ENCODE measurements at regions not wholly inside any gene's neighbourhood (a gene's known extent, or its start where the extent isn't known, plus 50 kb on each side); places are given as distances from the start of the nearest gene placed in this dataset.

DNA sequence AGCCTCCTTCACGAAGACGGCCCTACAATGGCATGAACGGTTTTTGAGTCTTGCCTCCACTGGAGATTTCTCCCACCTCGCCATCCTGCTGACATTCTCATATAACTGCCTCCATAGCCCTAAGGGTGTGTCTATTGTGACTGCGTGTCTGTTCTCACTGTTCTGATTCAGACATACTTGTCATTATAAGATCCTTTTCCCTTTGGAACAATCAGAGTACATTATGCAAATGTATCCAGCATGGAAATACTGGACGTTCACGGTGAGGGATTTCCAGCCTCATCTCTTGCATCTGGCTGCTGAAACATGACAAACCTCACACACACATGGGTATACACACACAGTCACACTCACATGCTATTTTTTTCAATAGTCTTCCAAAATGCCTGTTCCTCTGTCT, 402.1 kb downstream of the DIRAS2 start:
- Mint-ChIP-seq H3K27me3 (peaks cover 14% of the 10 kb centered on the region), H3K27ac (no peak overlapping the region), H3K4me3 (no peak overlapping the region), H3K4me1 (peaks cover 2% of the 10 kb centered on the region), H3K36me3 (ENCODE audit: low read depth) (no peaks in the 10 kb centered on the region)
- no peaks in the 10 kb centered on the region for H3K9me3 ChIP-seq (ENCODE audit: control insufficient read depth, low read length, poor library complexity, severe bottlenecking)
- ATAC-seq (no peak), DNase-seq (no peak)

DNA sequence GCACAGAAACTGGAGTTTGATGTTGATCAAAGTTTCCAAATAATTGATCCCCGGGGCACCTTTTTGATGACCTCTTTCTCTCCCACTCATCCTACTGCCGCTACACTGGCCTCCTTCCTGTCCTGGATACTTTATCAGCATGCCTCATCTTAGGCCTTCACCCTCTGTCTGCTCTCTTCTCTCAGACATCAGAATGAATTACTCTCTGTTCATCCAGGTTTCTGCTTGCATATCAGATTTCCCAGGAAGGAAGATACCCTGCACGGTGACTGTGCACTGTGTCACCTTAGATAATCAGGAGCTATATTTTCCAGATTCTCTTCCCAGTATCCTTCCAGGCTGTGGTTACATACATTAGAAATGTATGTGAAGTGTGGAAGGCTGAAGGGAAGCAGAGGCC, 397.0 kb downstream of the DIRAS2 start:
- no peak overlapping the region for H3K27ac Mint-ChIP-seq
- ATAC-seq, result no peak
- H3K4me3 Mint-ChIP-seq, result no peak overlapping the region
- H3K9me3 ChIP-seq (ENCODE audit: control insufficient read depth, low read length, poor library complexity, severe bottlenecking), result no peaks in the 10 kb centered on the region
- H3K4me1 Mint-ChIP-seq, result no peaks in the 10 kb centered on the region
- DNase-seq, result no peak
- H3K27me3 Mint-ChIP-seq, result peaks cover 18% of the 10 kb centered on the region
- peaks cover 2% of the 10 kb centered on the region for H3K36me3 Mint-ChIP-seq (ENCODE audit: low read depth)

DNA sequence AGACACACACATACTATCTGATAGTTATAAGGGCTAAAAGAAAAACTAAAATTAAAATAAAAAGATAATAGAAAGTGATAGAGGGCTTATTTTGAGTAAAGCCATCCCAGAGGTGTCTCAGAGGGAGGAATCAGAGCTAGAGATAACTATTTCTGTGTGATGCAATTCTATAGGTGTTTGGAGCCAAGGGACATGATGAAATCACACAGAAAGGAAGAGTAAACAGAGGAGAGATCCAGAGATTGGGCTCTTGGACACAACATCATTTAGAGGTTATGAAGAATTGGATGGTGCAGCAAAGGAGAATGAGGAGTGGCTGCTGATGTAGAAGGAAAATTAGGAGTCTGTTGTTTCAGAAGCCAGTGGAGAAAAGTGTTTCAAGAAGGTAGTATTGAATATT, 393.5 kb downstream of the DIRAS2 start:
- ATAC-seq, result no peak
- DNase-seq, result no peak
- Mint-ChIP-seq H3K4me1 (no peaks in the 10 kb centered on the region), H3K27me3 (peaks cover 15% of the 10 kb centered on the region), H3K36me3 (ENCODE audit: low read depth) (peaks cover 2% of the 10 kb centered on the region), H3K4me3 (no peak overlapping the region), H3K27ac (no peak overlapping the region)
- H3K9me3 ChIP-seq (ENCODE audit: control insufficient read depth, low read length, poor library complexity, severe bottlenecking), result no peaks in the 10 kb centered on the region

DNA sequence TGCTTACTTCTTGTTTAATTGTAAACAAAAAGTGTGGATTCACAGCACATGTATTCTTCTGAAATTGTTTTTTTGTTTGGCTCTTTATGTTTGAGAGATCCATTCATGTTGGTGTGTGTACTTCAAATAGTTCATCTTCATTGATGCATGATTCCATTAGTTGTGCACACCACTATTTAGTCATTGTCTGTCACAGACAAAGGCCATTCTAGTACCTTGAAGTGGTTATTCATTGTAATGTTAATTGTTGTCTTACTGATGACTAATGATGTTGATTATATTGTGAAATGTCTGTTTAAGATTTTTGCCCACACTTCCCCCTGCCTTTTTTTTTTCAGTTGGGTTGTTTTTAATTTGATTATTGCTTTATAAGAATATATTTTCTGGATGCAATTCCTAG, 391.3 kb downstream of the DIRAS2 start:
- Mint-ChIP-seq H3K4me3 (no peak overlapping the region), H3K4me1 (no peaks in the 10 kb centered on the region), H3K27me3 (peaks cover 10% of the 10 kb centered on the region), H3K27ac (no peak overlapping the region), H3K36me3 (ENCODE audit: low read depth) (peaks cover 2% of the 10 kb centered on the region)
- no peaks in the 10 kb centered on the region for H3K9me3 ChIP-seq (ENCODE audit: control insufficient read depth, low read length, poor library complexity, severe bottlenecking)
- ATAC-seq (no peak), DNase-seq (no peak)

DNA sequence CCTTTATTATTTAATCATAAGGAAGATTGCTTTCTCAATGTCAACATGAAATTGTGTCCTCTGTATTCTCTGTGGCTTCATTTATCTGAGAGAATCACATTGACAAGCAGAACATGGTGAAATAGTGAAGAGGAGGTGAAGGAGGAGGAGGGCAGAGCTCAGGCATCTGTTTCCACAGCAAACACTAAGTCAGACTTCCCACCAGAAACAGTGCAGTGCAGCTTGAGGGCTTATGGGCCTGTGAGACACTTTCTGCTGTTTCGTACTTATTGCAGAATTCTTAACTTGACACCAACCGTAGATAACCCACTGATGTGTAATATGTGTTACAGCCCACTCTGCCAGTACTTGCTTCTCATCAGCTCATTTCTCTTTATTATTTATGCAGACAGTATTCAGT, 386.3 kb downstream of the DIRAS2 start:
- peaks cover 20% of the 10 kb centered on the region for H3K27me3 Mint-ChIP-seq
- H3K36me3 Mint-ChIP-seq (ENCODE audit: low read depth), result no peaks in the 10 kb centered on the region
- H3K27ac Mint-ChIP-seq, result no peak overlapping the region

DNA sequence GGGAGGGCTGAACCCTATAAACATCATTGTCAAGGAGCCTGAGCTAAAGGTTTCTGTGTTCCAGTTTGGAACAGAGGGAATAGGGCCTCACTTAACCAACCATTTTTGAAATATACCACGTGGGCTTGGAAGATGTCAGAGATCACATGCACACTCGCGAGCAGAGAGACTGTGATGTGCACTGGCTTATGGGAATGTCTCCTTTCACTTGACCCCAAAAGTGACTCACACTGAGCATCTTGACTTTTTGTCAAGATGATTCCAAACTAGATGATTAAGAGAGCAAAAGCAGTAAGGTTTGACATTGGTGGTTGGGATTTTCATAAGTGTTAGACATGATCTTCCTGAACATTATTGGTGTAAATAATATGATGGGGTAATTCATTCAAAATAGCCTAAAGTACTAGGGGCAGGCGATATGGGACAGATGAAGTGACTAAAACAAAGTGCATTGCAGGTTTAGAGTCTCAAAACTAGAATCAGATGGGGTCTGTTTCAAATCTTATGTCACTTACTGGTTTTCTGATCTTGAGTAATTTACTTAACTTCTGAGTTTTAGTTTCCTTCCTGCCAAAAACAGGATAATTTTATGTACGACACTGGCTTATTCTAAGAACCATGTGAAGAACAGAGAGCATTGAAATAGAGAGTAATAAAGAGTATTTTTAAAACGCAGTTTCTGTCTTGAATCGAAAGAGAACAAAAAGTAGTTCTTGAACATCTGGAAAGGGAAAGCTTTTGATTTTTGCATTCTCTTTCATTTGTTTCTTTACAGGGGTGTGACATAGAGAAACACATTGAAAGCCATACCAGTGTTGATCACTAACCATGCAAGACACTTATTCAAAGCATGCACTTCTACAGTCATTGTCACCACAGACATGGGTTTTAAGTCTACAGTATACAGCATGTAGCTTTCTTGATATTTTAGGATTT, 383.0 kb downstream of the DIRAS2 start:
- Mint-ChIP-seq H3K36me3 (ENCODE audit: low read depth) (no peaks in the 10 kb centered on the region), H3K4me3 (no peak overlapping the region), H3K27ac (no peak overlapping the region), H3K4me1 (no peaks in the 10 kb centered on the region), H3K27me3 (peaks cover 10% of the 10 kb centered on the region)
- no peaks in the 10 kb centered on the region for H3K9me3 ChIP-seq (ENCODE audit: control insufficient read depth, low read length, poor library complexity, severe bottlenecking)
- no peak for ATAC-seq
- DNase-seq, result no peak

More for the DNA sequence above, 386.3 kb downstream of the DIRAS2 start:
- Mint-ChIP-seq H3K4me1 (no peaks in the 10 kb centered on the region), H3K4me3 (no peak overlapping the region)
- ATAC-seq, result no peak
- no peaks in the 10 kb centered on the region for H3K9me3 ChIP-seq (ENCODE audit: control insufficient read depth, low read length, poor library complexity, severe bottlenecking)
- no peak for DNase-seq

DNA sequence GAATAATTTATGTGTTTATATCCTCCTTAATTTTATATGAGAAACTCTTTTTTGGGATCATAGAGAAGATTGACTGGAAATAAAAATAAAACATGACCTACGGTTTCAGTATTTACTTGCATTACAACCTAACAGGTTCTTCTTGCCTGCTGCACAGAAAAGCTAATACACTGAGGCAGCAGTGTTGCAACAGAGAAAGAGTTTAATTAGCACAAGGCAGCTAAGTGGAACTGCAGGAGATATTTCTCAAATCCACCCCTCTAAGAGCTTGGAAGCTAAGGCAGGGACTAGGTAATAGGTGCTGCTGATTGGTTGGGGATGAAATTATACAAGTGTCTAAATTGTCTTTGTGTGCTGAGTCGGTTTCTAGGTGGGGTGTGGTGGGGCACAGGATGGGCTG, 380.9 kb downstream of the DIRAS2 start:
- H3K36me3 Mint-ChIP-seq (ENCODE audit: low read depth), result no peaks in the 10 kb centered on the region
- peaks cover 10% of the 10 kb centered on the region for H3K27me3 Mint-ChIP-seq
- no peak overlapping the region for H3K4me3 Mint-ChIP-seq
- ATAC-seq (no peak), DNase-seq (no peak)
- no peak overlapping the region for H3K27ac Mint-ChIP-seq
- no peaks in the 10 kb centered on the region for H3K4me1 Mint-ChIP-seq
- H3K9me3 ChIP-seq (ENCODE audit: control insufficient read depth, low read length, poor library complexity, severe bottlenecking), result no peaks in the 10 kb centered on the region

DNA sequence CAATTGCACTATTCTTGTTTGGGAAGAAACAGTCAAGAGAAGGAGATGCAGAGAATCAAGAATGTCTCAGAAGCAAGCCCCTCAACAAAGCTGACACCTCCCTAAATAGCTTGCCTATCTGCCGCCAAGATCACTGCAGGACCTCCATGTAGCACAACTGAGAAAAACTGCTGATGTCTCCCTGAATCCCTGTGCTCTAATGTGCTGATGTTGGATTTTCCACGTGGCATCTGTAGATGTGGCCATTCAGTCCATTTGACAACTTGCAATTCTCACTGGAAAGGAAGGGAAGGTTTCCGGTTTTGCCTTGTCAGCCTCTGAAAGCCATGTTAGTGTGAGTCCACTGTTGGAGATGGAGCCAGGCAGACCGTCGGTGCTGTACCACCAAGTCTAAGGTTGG, 374.0 kb downstream of the DIRAS2 start:
- no peak for ATAC-seq
- Mint-ChIP-seq H3K27me3 (peaks cover 36% of the 10 kb centered on the region), H3K4me3 (no peak overlapping the region), H3K27ac (no peak overlapping the region), H3K36me3 (ENCODE audit: low read depth) (no peaks in the 10 kb centered on the region), H3K4me1 (no peaks in the 10 kb centered on the region)
- H3K9me3 ChIP-seq (ENCODE audit: control insufficient read depth, low read length, poor library complexity, severe bottlenecking), result no peaks in the 10 kb centered on the region
- no peak for DNase-seq

DNA sequence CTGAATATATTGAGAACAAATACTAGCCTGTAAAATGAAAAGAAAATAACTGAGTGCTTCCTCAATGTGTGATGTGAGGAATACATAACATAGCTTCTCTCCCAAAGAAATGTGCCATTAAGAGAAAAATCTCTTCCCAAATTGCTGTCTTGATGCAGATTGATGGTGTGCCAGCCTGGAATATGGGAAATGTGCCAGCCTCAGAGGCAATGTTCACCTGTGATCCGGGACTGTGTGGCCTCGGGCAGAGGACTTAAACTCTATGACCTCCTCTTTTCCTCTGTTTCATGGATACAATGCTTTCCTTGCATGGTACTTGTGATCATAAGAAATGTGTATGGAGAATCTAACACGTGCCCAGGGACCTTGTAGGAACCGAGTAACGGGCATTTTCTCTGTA, 370.9 kb downstream of the DIRAS2 start:
- no peaks in the 10 kb centered on the region for H3K4me1 Mint-ChIP-seq
- no peaks in the 10 kb centered on the region for H3K9me3 ChIP-seq (ENCODE audit: control insufficient read depth, low read length, poor library complexity, severe bottlenecking)
- DNase-seq (no peak), ATAC-seq (no peak)
- H3K36me3 Mint-ChIP-seq (ENCODE audit: low read depth), result no peaks in the 10 kb centered on the region
- no peak overlapping the region for H3K27ac Mint-ChIP-seq
- peaks cover 43% of the 10 kb centered on the region for H3K27me3 Mint-ChIP-seq
- H3K4me3 Mint-ChIP-seq, result no peak overlapping the region

DNA sequence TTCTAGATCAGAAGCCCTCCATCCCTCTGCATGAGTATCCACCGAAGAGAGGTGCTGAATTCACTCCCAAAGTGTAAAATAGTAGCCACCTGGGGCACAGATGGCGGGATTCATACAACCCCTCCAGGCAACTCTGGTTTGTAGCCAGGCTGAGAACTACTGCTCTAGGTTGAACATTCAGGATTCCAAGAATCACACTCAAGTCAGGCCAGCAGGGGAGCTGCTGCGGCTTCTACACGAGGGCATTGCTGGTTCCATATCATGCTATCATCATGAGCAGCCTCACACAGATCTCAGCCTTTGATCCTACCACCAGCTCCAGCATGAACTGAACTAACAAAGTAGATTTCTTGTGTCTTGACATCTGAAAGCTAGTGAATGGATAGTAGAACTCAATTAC, 367.9 kb downstream of the DIRAS2 start:
- H3K4me3 Mint-ChIP-seq, result no peak overlapping the region
- DNase-seq, result no peak
- no peaks in the 10 kb centered on the region for H3K36me3 Mint-ChIP-seq (ENCODE audit: low read depth)
- H3K27me3 Mint-ChIP-seq, result peaks cover 48% of the 10 kb centered on the region
- ATAC-seq, result no peak
- no peaks in the 10 kb centered on the region for H3K4me1 Mint-ChIP-seq
- no peak overlapping the region for H3K27ac Mint-ChIP-seq
- H3K9me3 ChIP-seq (ENCODE audit: control insufficient read depth, low read length, poor library complexity, severe bottlenecking), result no peaks in the 10 kb centered on the region

DNA sequence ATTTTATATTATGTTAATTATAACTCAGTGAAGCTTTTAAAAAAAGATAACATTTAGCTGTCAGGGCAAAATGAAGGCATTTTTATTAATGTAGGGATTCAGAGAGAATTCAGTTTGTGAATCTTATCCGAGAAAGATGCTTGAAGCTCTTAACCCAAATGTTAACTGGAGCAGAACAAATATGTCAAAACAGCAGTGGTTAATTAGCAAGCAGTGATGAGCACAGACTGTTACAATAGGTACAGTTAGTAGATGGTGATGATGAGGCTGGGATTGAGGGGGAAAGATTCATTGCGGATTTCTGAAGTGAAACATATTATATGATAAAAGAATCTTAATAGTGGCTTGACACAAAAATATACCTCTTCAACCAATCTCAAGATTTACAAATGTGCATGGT, 356.7 kb downstream of the DIRAS2 start:
- H3K27ac Mint-ChIP-seq, result no peak overlapping the region

DNA sequence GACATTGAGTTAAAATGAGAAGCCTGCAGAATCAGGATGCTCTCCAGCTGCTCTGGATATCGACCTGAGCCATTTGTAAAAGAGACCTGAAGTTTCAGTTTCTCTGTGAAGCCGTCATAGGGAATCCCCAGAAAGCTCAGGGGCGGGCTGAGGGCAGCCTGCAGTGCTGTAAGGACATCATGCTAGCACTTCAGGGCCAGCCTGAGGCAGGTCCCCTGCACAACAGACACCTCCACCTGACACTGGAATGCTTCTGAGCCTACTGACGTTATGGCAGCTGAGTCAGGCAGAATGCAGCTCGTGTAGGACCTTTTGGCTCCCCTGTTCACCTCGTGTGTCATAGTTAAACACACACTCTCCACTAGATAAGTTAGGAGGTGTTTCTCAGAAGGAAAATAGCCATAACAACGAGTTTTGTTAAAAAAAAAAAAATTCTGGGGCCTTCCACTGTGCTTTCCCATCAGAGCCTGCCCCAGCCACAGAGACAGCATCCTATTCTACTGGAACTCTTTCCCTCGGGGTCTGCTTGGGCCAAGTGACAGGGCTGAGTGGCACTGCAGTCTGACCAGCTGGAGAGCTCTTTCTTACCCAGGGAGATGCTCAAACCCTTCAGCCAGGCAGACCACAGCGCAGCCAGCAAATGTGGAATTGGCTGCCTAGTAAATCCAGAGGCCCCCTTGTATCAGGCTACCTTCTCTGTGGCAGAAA, 354.9 kb downstream of the DIRAS2 start:
- ATAC-seq (peak; percentile 89), DNase-seq (peak in 1 of 3 donors; percentile 5)
- no peaks in the 10 kb centered on the region for H3K36me3 Mint-ChIP-seq (ENCODE audit: low read depth)
- H3K27ac Mint-ChIP-seq, result no peak overlapping the region
- H3K27me3 Mint-ChIP-seq, result peaks cover 5% of the 10 kb centered on the region
- H3K4me3 Mint-ChIP-seq, result peak overlapping the region; percentile 62
- H3K4me1 Mint-ChIP-seq, result peaks cover 7% of the 10 kb centered on the region
- no peaks in the 10 kb centered on the region for H3K9me3 ChIP-seq (ENCODE audit: control insufficient read depth, low read length, poor library complexity, severe bottlenecking)

More for the DNA sequence above, 356.7 kb downstream of the DIRAS2 start:
- no peak overlapping the region for H3K4me3 Mint-ChIP-seq
- ATAC-seq (no peak), DNase-seq (no peak)
- H3K4me1 Mint-ChIP-seq, result peaks cover 7% of the 10 kb centered on the region
- peaks cover 5% of the 10 kb centered on the region for H3K27me3 Mint-ChIP-seq
- no peaks in the 10 kb centered on the region for H3K36me3 Mint-ChIP-seq (ENCODE audit: low read depth)
- no peaks in the 10 kb centered on the region for H3K9me3 ChIP-seq (ENCODE audit: control insufficient read depth, low read length, poor library complexity, severe bottlenecking)

DNA sequence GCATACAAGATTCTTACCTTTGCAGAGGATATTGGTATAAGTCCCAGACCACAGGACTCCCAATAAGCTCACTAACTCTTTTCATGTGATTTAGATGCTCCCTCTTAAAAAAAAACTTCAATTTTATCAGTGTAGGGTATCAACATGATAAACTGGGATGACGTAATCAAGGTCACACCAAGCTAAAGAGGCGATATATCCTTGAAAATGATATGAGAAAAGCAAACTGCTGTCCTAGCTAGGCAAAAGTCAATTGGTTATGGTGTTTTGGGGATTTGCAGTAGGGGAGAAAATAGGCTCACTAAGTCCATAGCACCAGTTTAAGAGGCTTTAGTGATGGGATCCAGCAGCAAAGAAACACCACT, 354.4 kb downstream of the DIRAS2 start:
- ATAC-seq (no peak), DNase-seq (no peak)
- H3K27me3 Mint-ChIP-seq, result peaks cover 5% of the 10 kb centered on the region
- H3K27ac Mint-ChIP-seq, result no peak overlapping the region
- H3K9me3 ChIP-seq (ENCODE audit: control insufficient read depth, low read length, poor library complexity, severe bottlenecking), result no peaks in the 10 kb centered on the region
- no peaks in the 10 kb centered on the region for H3K36me3 Mint-ChIP-seq (ENCODE audit: low read depth)
- peaks cover 7% of the 10 kb centered on the region for H3K4me1 Mint-ChIP-seq
- no peak overlapping the region for H3K4me3 Mint-ChIP-seq
